ENCODE measurements at regions not wholly inside any gene's neighbourhood (a gene's known extent, or its start where the extent isn't known, plus 50 kb on each side); places are given as distances from the start of the nearest gene placed in this dataset.
A peak's percentile ranks its signal among the peaks of the same experiment; 100 is the strongest.
"Not testable (repeated sequence)": the region's sequence is repeated elsewhere in the genome, so short reads cannot be mapped to it uniquely, and the experiment has no call there.

DNA sequence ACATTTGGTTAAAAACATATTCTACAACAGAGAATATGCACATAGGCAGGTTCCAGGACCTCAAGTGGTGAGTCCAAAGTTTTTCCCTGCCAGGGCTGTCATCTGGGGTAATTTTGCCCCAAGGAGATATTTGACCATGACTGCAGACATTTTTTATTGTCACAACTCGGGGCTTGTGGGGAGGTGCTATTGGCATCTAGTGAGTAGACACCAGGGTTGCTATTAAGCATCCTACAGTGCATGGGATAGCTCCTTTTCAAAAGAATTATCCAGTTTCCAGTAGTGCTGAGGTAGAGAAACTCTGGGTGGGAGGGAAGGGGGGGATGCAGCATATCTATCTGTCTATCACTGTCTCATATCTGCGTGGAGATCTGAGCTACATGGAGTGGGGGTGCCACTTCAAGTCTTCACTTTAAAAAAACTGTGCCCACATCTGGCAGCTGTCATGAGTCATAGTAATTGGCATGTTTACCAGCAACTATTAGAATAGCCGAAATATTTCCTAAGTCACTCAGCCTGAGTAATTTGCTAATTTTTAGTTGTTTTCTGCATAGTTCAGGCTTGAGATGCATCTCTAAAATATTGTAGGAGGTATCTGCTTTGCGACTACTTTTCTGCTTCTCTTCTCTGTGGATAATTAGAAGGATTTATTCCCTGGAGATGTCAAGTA is 254.0 kb upstream of the RBMS1 start:
- DNase-seq (ENCODE audit: low read depth): peak; percentile 25

DNA sequence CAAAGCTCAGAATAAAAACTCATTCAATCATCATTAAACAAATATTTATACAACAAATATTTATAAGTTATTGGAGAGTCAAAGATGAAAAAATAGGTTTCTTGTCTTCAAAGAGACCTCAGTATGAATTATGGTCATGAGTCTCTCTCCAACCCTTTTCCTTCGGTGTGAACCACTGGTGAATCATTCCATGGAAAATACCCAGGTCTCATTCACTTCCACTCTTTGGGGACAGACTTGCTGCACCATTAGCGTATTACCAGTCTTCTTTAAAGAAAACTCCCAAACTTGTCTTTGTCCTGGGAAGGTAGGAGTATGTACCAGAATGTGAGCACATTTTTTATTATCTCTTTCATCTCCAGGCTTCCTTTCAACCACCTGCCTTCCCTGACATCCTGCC is 257.4 kb upstream of the RBMS1 start:
- no peak overlapping the region for H3K4me3 ChIP-seq (ENCODE audit: low read depth, low read length)
- DNase-seq (ENCODE audit: low read depth): no peak
- TF ChIP-seq, protein P1, sequence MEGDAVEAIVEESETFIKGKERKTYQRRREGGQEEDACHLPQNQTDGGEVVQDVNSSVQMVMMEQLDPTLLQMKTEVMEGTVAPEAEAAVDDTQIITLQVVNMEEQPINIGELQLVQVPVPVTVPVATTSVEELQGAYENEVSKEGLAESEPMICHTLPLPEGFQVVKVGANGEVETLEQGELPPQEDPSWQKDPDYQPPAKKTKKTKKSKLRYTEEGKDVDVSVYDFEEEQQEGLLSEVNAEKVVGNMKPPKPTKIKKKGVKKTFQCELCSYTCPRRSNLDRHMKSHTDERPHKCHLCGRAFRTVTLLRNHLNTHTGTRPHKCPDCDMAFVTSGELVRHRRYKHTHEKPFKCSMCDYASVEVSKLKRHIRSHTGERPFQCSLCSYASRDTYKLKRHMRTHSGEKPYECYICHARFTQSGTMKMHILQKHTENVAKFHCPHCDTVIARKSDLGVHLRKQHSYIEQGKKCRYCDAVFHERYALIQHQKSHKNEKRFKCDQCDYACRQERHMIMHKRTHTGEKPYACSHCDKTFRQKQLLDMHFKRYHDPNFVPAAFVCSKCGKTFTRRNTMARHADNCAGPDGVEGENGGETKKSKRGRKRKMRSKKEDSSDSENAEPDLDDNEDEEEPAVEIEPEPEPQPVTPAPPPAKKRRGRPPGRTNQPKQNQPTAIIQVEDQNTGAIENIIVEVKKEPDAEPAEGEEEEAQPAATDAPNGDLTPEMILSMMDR (conservative IDR thresholded peaks at IDR 0.05; ENCODE audit: low read depth, low read length): no peak

More for the DNA sequence above, 254.0 kb upstream of the RBMS1 start:
- no peak overlapping the region for H3K4me3 ChIP-seq (ENCODE audit: low read depth, low read length)
- TF ChIP-seq, protein P1 (conservative IDR thresholded peaks at IDR 0.05; ENCODE audit: low read depth, low read length): no peak

DNA sequence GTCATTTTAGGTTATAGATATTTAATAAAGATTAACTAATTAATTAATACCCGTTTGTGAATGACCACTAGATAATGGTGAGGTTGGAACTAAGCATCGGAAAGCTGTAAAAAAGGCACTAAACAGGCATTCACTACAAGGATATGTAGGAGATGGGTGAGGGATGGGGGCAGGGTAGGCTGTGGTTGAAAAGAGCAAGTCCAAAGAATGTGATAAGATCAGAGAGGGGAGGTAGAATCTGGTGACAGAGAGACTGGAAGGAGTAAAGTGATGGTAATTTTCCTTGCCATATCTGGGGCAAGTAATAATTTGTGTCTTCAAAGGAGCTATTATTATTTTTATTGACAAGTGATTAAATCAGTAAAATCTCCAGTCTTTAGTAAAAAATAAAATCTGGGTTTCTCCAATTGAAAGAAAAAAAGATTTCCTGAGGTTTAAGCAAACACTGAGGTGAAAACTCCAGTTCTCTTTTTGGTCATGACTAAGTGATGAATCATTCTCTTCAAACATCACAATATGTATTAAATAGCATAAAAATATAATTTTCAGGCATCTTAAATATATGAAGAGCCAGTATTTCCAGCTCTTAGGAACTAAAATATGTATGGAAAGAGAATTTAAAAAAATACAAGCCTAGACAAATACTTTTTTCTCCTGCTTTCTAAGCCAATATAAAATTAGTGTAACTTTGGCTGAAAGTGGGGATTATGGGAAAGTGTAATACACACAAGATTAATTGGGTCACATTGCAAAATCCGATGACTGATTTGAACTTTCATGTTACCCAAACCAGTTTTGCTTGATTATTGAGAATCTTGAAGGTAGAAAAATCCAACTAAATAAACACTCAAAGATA is 259.1 kb upstream of the RBMS1 start:
- DNase-seq (ENCODE audit: low read depth): no peak
- H3K4me3 ChIP-seq (ENCODE audit: low read depth, low read length): no peak overlapping the region
- TF ChIP-seq, protein P1 (conservative IDR thresholded peaks at IDR 0.05; ENCODE audit: low read depth, low read length): no peak

DNA sequence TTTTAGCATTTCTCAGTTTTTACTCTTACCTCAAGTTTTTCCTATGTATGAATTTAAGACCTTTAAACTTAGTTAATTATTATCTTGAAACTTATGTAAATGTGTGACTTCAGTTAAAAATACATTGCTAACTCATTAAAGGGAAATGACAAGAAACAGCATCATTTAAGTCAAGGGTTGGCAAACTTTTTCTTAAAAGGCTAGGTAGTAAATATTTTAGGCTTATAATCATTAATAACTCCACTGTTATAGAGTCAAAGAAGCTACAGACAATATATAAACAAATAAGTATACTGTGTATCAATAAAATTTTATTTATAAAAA is 259.7 kb upstream of the RBMS1 start:
- TF ChIP-seq, protein P1 (conservative IDR thresholded peaks at IDR 0.05; ENCODE audit: low read depth, low read length): no peak
- no peak overlapping the region for H3K4me3 ChIP-seq (ENCODE audit: low read depth, low read length)
- DNase-seq (ENCODE audit: low read depth): no peak

DNA sequence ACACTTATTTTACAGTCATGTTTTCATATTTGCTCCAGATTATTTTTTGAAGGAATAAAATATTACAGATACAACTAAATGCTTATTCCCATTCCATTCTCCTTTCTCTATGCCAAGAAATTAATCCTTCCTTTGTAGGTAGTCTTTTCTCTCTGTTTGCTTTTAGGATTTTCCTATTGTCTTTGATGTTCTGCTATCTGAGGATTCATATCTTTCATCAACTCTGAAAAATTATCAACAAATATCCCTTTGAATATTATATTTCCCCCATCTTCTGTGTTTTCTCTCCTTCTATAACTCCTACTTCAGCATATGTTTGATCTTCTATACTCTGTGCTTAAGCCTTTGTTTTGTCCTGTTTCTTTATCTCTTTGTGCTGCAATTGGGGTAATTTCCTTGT is 260.4 kb upstream of the RBMS1 start:
- TF ChIP-seq, protein P1 (conservative IDR thresholded peaks at IDR 0.05; ENCODE audit: low read depth, low read length): no peak
- no peak for DNase-seq (ENCODE audit: low read depth)
- H3K4me3 ChIP-seq (ENCODE audit: low read depth, low read length): no peak overlapping the region

DNA sequence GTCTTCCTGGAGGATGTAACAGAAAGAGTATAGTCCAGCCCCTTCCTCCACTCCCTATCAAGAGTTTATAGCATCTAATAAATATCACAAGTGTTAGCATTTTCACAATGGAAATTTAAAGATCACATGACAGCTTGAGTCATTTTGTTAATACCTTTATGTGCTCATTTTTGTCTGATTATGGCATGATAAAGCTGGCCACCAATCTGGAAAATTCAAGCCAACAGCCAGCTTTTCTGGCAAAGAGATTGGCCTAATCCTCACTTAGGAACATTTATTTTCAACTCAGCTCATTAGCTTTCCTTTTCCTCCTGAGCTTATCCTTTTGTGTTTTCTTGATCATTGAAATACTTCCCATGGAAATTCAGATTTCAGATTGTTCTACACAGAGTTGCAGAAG is 262.9 kb upstream of the RBMS1 start:
- DNase-seq (ENCODE audit: low read depth): no peak
- TF ChIP-seq, protein P1 (conservative IDR thresholded peaks at IDR 0.05; ENCODE audit: low read depth, low read length): no peak

DNA sequence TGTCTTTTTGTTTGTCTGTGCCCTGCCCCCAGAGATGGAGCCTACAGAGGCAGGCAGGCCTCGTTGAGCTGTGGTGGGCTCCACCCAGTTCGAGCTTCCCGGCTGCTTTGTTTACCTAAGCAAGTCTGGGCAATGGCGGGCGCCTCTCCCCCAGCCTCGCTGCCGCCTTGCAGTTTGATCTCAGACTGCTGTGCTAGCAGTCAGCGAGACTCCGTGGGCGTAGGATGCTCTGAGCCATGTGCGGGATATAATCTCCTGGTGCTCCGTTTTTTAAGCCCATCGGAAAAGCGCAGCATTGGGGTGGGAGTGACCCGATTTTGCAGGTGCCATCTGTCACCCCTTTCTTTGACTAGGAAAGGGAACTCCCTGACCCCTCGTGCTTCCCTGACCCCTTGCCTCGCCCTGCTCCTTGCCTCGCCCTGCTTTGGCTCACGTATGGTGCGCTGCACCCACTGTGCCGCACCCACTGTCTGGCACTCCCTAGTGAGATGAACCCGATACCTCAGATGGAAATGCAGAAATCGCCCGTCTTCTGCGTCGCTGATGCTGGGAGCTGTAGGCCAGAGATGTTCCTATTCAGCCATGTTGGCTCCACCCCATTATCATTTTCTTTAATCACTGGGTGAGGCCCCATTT is 269.0 kb upstream of the RBMS1 start:
- H3K4me3 ChIP-seq (ENCODE audit: low read depth, low read length); DNase-seq (ENCODE audit: low read depth): not testable (repeated sequence)

More for the DNA sequence above, 262.9 kb upstream of the RBMS1 start:
- H3K4me3 ChIP-seq (ENCODE audit: low read depth, low read length): no peak overlapping the region

All from epithelial cell of proximal tubule (primary cell).